PC-3 (cell line): ENCODE measurements at regions not wholly inside any gene's neighbourhood (a gene's known extent, or its start where the extent isn't known, plus 50 kb on each side); places are given as distances from the start of the nearest gene placed in this dataset.

ENCODE experiments used
- CTCF ChIP-seq: fragments of 300-600 bp; sonication (generic); conservative IDR thresholded peaks from 2 replicates; pipeline ENCODE4 v1.5.1; 2017; ENCODE audit warnings: antibody characterized with exemption, low read depth, mild to moderate bottlenecking, low read length
- EZH2 ChIP-seq: fragments of 300-600 bp; sonication (generic); IDR thresholded peaks from one replicate; pipeline ENCODE4 v1.6.1; 2017; ENCODE audit warnings: antibody characterized with exemption, mild to moderate bottlenecking, low read length; ENCODE audit not compliant: unreplicated experiment

GRCh38 chr7:145064114-145064513 lies 228.3 kb upstream of the TPK1 start:
- no peak for TF ChIP-seq CTCF
- no peak for TF ChIP-seq EZH2
